ENCODE measurements at regions not wholly inside any gene's neighbourhood (a gene's known extent, or its start where the extent isn't known, plus 50 kb on each side); places are given as distances from the start of the nearest gene placed in this dataset.

- no peak for TF ChIP-seq CTCF (IDR thresholded peaks at IDR 0.05; ENCODE audit: low read depth, low read length)
- DNase-seq (ENCODE audit: low read depth, low spot score): no peak
- in situ Hi-C loops (cut with HindIII; ENCODE audit: low sequenced_read_pairs): no loop called here
- H3K4me3 ChIP-seq (ENCODE audit: low read depth, low read length): no peak overlapping the region
Measured at GRCh38 chr19:31204115-31204514, 145.1 kb downstream of the TSHZ3 start.

GRCh38 chr19:31185261-31185660, 164.0 kb downstream of the TSHZ3 start:
- peak; percentile 12 for TF ChIP-seq CTCF (IDR thresholded peaks at IDR 0.05; ENCODE audit: low read depth, low read length)
- no peak for DNase-seq (ENCODE audit: low read depth, low spot score)
- in situ Hi-C loops (cut with HindIII; ENCODE audit: low sequenced_read_pairs): no loop called here
- no peak overlapping the region for H3K4me3 ChIP-seq (ENCODE audit: low read depth, low read length)

- no peak for DNase-seq (ENCODE audit: low read depth, low spot score)
- H3K4me3 ChIP-seq (ENCODE audit: low read depth, low read length): no peak overlapping the region
- no peak for TF ChIP-seq CTCF (IDR thresholded peaks at IDR 0.05; ENCODE audit: low read depth, low read length)
- in situ Hi-C loops (cut with HindIII; ENCODE audit: low sequenced_read_pairs): no loop called here
Measured at GRCh38 chr19:31181535-31181934, 167.7 kb downstream of the TSHZ3 start.

- no peak overlapping the region for H3K4me3 ChIP-seq (ENCODE audit: low read depth, low read length)
- TF ChIP-seq CTCF (IDR thresholded peaks at IDR 0.05; ENCODE audit: low read depth, low read length): no peak
- DNase-seq (ENCODE audit: low read depth, low spot score): no peak
- in situ Hi-C loops (cut with HindIII; ENCODE audit: low sequenced_read_pairs): no loop called here
Measured at GRCh38 chr19:31180907-31181306, 168.3 kb downstream of the TSHZ3 start.

GRCh38 chr19:31179471-31179852, 169.8 kb downstream of the TSHZ3 start:
- no peak overlapping the region for H3K4me3 ChIP-seq (ENCODE audit: low read depth, low read length)
- DNase-seq (ENCODE audit: low read depth, low spot score): no peak
- TF ChIP-seq CTCF (IDR thresholded peaks at IDR 0.05; ENCODE audit: low read depth, low read length): no peak
- in situ Hi-C loops (cut with HindIII; ENCODE audit: low sequenced_read_pairs): no loop called here

- in situ Hi-C loops (cut with HindIII; ENCODE audit: low sequenced_read_pairs): no loop called here
- no peak for TF ChIP-seq CTCF (IDR thresholded peaks at IDR 0.05; ENCODE audit: low read depth, low read length)
- DNase-seq (ENCODE audit: low read depth, low spot score): no peak
- H3K4me3 ChIP-seq (ENCODE audit: low read depth, low read length): no peak overlapping the region
Measured at GRCh38 chr19:31178833-31179470, 170.3 kb downstream of the TSHZ3 start.

- H3K4me3 ChIP-seq (ENCODE audit: low read depth, low read length): no peak overlapping the region
- TF ChIP-seq CTCF (IDR thresholded peaks at IDR 0.05; ENCODE audit: low read depth, low read length): no peak
- in situ Hi-C loops (cut with HindIII; ENCODE audit: low sequenced_read_pairs): no loop called here
- DNase-seq (ENCODE audit: low read depth, low spot score): no peak
Measured at GRCh38 chr19:31177246-31177645, 172.0 kb downstream of the TSHZ3 start.

Data from astrocyte of the spinal cord (primary cell).